ENCODE measurements at regions not wholly inside any gene's neighbourhood (a gene's known extent, or its start where the extent isn't known, plus 50 kb on each side); places are given as distances from the start of the nearest gene placed in this dataset.
"Not testable (repeated sequence)": the region's sequence is repeated elsewhere in the genome, so short reads cannot be mapped to it uniquely, and the experiment has no call there.

DNA sequence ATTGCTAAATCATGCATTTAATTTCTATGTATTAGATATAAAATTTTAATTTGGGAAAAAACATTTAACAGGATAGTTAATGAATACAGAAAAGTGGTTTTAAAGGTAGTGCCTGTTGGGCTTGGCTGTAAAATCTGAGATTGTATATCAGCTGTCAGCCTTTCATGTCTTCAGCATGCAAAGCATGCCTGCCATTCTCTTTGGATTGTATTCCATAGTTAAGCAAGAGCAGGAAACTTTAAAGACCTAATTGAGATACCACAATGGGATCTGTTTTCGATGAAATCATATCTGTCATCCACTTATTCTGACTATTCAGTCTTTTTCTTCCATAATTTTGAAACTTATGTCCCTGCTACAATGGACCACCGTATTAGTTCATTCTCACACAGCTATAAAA lies 451.0 kb upstream of the DDI1 start:
- DNase-seq, result no peak

GRCh38 chr11:103585911-103586310 lies 450.5 kb upstream of the DDI1 start:
- no peak for DNase-seq

- no peak for DNase-seq
These were observed 449.7 kb upstream of the DDI1 start for GRCh38 chr11:103586756-103587155.

- DNase-seq, result no peak
These were observed 448.3 kb upstream of the DDI1 start for GRCh38 chr11:103587901-103588788.

GRCh38 chr11:103591554-103591953 lies 444.9 kb upstream of the DDI1 start:
- DNase-seq, result no peak

DNA sequence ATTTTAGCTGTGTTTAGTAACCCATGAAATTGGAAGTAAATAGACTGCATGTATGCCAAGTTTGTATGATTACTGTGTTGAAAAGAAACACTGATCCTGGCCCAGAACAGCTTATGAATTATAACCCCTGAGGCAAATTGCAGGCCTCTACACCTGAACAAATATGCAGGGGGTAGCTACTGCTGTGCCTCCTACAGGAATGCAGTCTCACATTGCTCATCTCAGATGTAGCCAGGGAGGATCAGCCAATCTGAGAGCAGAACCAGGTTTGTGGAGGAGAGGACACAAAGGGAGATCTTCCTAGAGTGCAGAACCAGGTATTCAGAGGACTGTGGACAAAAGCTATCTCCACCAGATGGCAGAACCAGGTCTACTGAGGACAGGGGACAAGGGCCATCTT lies 442.2 kb upstream of the DDI1 start:
- DNase-seq, result no peak

- DNase-seq, result no peak
These were observed 440.1 kb upstream of the DDI1 start for GRCh38 chr11:103596315-103596714.

GRCh38 chr11:103601225-103601846 lies 435.1 kb upstream of the DDI1 start:
- DNase-seq, result peak; percentile 16 to 21

DNA sequence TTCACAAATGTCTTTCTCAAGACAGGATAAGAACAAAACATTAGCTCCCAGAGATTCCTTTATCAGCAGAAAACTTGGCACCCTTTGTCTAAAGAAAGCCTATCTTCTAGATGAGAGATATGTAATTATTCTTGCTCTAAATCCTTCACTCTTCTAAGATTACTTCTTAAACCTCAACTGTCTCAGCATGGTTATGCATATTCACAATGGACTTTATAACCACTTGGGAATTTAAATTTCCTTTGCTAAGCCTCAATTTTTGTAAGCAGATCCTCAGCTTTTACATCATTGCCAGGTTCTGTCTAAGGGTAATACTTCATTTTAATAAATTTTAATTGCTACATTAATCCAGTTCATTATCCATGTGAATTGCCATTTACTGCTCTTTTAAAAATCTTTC lies 433.6 kb upstream of the DDI1 start:
- DNase-seq, result no peak

- DNase-seq, result no peak
These were observed 432.1 kb upstream of the DDI1 start for GRCh38 chr11:103604310-103604709.

DNA sequence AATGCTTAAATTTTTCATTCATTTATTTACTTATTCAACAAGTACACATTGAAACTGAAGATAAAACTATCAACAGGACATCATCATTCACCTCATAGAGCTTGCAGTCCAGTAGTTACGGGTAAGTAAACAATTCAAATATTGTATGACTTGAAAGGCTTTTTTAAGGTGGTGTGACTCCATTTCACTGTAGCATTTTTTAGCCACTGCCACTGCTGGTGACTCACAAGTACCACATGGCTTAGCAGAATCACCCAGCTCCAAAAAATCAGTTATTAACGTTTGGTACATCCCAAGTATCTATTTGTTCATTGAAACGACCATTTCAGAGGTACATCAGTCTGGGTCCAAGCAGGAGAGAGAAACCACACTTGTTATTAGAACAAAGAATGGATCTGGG lies 427.9 kb upstream of the DDI1 start:
- no peak for DNase-seq

GRCh38 chr11:103609117-103610066 lies 427.0 kb upstream of the DDI1 start:
- no peak for DNase-seq

- DNase-seq, result no peak
These were observed 426.0 kb upstream of the DDI1 start for GRCh38 chr11:103610435-103610834.

DNA sequence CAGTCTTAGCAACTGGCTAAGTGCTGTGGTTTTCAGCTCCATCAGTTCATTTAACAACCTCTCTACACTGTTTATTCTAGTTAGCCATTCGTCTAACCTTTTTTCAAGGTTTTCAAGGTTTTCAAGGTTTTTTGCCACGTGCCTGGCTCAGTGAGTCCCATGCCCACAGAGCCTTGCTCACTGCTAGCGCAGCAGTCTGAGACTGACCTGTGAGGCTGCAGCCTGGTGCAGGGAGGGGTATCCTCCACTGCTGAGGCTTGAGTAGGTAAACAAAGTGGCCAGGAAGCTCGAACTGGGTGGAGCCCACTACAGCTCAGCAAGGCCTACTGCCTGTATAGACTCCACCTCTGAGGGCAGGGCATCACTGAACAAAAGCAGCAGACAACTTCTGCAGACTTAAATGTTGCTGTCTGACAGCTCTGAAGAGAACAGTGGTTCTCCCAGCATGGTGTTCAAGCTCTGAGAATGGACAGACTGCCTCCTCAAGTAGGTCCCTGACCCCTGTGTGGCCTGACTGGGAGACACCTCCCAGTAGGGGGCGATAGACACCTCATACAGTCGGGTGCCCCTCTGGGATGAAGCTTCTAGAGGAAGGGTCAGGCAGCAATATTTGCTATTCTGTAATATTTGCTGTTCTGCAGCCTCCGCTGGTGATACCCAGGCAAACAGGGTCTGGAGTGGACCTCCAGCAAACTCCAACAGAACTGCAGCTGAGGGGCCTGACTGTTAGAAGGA lies 424.7 kb upstream of the DDI1 start:
- DNase-seq, result not testable (repeated sequence)

DNA sequence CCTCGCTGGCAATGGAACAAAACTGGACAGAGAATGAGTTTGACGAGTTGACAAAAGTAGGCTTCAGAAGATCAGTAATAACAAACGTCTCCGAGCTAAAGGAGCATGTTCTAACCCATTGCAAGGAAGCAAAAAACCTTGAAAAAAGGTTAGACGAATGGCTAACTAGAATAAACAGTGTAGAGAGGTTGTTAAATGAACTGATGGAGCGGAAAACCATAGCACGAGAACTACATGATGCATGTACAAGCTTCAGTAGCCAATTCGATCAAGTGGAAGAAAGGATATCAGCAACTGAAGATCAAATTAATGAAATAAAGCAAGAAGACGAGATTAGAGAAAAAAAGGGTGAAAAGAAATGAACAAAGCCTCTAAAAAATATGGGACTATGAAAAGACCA lies 424.0 kb upstream of the DDI1 start:
- not testable (repeated sequence) for DNase-seq

DNA sequence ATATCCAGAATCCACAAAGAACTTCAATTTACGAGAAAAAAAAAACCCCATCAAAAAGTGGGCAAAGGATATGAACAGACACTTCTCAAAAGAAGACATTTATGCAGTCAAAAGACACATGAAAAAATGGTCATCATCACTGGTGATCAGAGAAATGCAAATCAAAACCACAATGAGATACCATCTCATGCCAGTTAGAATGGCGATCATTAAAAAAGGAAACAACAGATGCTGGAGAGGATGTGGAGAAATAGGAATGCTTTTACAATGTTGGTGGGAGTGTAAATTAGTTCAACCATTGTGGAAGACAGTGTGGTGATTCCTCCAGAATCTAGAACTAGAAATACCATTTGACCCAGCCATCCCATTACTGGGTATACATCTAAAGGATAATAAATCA lies 419.9 kb upstream of the DDI1 start:
- DNase-seq, result not testable (repeated sequence)

DNA sequence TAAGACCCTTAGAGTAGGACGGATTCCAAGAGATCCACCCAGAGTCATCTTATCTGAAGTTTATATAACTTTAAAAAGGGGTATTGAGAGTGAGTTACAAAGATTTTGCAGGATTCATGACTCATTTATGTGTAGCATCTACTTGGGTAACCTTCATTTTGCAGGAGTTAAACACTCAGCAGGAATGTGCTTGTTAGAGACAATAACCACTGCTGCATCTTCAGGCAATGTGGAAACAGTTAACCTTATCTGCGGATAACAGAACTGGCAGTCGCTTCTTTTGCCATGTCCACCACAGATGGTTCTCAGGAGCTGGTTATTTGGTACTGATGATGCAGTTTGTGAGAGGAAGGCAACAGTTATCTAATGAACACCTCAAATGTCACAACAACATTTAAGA lies 417.9 kb upstream of the DDI1 start:
- no peak for DNase-seq

DNA sequence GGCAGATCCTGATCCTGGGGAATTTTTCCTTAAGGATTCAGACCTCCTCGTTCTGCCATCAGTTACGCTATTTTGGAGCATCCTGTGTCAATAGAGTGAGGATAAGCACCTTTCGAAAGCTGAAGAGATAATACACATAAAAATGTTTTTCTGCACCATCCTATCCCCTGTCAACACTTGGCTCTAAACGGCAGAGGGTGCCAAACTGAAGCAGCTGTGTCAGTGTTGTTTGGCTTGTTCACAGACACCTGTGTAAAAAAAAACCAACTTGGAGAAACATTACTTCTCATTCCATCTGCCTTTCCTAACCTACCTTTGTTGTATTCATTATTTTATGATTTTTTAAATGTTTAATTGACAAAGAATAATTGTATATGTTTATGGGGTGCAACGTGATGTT lies 417.0 kb upstream of the DDI1 start:
- no peak for DNase-seq

DNA sequence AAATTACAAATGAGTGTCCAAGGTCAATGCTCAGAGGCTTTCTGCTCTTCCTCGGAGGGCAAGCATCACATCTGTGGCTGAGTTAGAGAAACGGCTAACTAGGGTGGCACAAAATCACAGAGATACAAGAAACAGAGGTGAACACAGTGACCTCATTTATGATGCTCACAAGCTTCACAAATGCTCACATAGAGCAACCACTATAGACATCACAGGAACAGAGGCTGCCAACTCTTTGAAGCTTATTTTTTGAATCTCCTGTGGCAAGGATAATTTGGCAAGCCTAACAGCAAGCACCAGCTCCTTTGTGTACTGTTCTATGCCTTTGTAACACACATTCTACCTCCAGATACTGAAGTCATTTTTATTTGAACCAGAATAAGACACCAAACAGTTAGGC lies 416.5 kb upstream of the DDI1 start:
- no peak for DNase-seq

GRCh38 chr11:103622296-103622695 lies 414.1 kb upstream of the DDI1 start:
- DNase-seq, result no peak

GRCh38 chr11:103623933-103624332 lies 412.5 kb upstream of the DDI1 start:
- DNase-seq, result no peak
